ENCODE measurements at regions not wholly inside any gene's neighbourhood (a gene's known extent, or its start where the extent isn't known, plus 50 kb on each side); places are given as distances from the start of the nearest gene placed in this dataset.
A peak's percentile ranks its signal among the peaks of the same experiment; 100 is the strongest.

GRCh38 chr18:14905350-14905749, 157.4 kb downstream of the ANKRD30B start:
- DNase-seq (ENCODE audit: low read depth): no peak

GRCh38 chr18:14905979-14906378, 158.0 kb downstream of the ANKRD30B start:
- DNase-seq (ENCODE audit: low read depth): no peak

- no peak for DNase-seq (ENCODE audit: low read depth)
Measured at GRCh38 chr18:14907420-14907819, 159.4 kb downstream of the ANKRD30B start.

GRCh38 chr18:14908541-14908940, 160.6 kb downstream of the ANKRD30B start:
- no peak for DNase-seq (ENCODE audit: low read depth)

GRCh38 chr18:14912967-14913366, 165.0 kb downstream of the ANKRD30B start:
- no peak for DNase-seq (ENCODE audit: low read depth)

- DNase-seq (ENCODE audit: low read depth): no peak
Measured at GRCh38 chr18:14914121-14914520, 166.1 kb downstream of the ANKRD30B start.

- no peak for DNase-seq (ENCODE audit: low read depth)
Measured at GRCh38 chr18:14914771-14915170, 166.8 kb downstream of the ANKRD30B start.

GRCh38 chr18:14916181-14916580, 168.2 kb downstream of the ANKRD30B start:
- DNase-seq (ENCODE audit: low read depth): no peak

- no peak for DNase-seq (ENCODE audit: low read depth)
Measured at GRCh38 chr18:14916851-14917250, 168.9 kb downstream of the ANKRD30B start.

- no peak for DNase-seq (ENCODE audit: low read depth)
Measured at GRCh38 chr18:14917311-14917710, 169.3 kb downstream of the ANKRD30B start.

- no peak for DNase-seq (ENCODE audit: low read depth)
Measured at GRCh38 chr18:14919666-14920065, 171.7 kb downstream of the ANKRD30B start.

GRCh38 chr18:14921031-14921430, 173.1 kb downstream of the ANKRD30B start:
- no peak for DNase-seq (ENCODE audit: low read depth)

GRCh38 chr18:14921547-14921946, 173.6 kb downstream of the ANKRD30B start:
- DNase-seq (ENCODE audit: low read depth): no peak

GRCh38 chr18:14922031-14922430, 174.1 kb downstream of the ANKRD30B start:
- no peak for DNase-seq (ENCODE audit: low read depth)

- no peak for DNase-seq (ENCODE audit: low read depth)
Measured at GRCh38 chr18:14922965-14923565, 175.1 kb downstream of the ANKRD30B start.

GRCh38 chr18:14924226-14924625, 176.3 kb downstream of the ANKRD30B start:
- no peak for DNase-seq (ENCODE audit: low read depth)

- DNase-seq (ENCODE audit: low read depth): peak; percentile 22
Measured at GRCh38 chr18:14925281-14925709, 177.3 kb downstream of the ANKRD30B start.

GRCh38 chr18:14927701-14928100, 179.7 kb downstream of the ANKRD30B start:
- DNase-seq (ENCODE audit: low read depth): no peak

GRCh38 chr18:14928396-14928795, 180.4 kb downstream of the ANKRD30B start:
- DNase-seq (ENCODE audit: low read depth): no peak

GRCh38 chr18:14930076-14930475, 182.1 kb downstream of the ANKRD30B start:
- no peak for DNase-seq (ENCODE audit: low read depth)

GRCh38 chr18:14930576-14930975, 182.6 kb downstream of the ANKRD30B start:
- no peak for DNase-seq (ENCODE audit: low read depth)

- DNase-seq (ENCODE audit: low read depth): no peak
Measured at GRCh38 chr18:14933049-14933851, 185.3 kb downstream of the ANKRD30B start.

- no peak for DNase-seq (ENCODE audit: low read depth)
Measured at GRCh38 chr18:14933964-14934363, 186.0 kb downstream of the ANKRD30B start.

GRCh38 chr18:14935210-14935609, 187.2 kb downstream of the ANKRD30B start:
- DNase-seq (ENCODE audit: low read depth): no peak

Data from GM04503 (cell line).